DMS53 treated with DMSO at 0.1 percent for 48 hours (cell line): ENCODE measurements at regions not wholly inside any gene's neighbourhood (a gene's known extent, or its start where the extent isn't known, plus 50 kb on each side); places are given as distances from the start of the nearest gene placed in this dataset.

Source experiments
- DNase-seq: peaks from one replicate; lab custom pipeline; 2025; ENCODE audit not compliant: unreplicated experiment; lab: John Stamatoyannopoulos, UW

DNA sequence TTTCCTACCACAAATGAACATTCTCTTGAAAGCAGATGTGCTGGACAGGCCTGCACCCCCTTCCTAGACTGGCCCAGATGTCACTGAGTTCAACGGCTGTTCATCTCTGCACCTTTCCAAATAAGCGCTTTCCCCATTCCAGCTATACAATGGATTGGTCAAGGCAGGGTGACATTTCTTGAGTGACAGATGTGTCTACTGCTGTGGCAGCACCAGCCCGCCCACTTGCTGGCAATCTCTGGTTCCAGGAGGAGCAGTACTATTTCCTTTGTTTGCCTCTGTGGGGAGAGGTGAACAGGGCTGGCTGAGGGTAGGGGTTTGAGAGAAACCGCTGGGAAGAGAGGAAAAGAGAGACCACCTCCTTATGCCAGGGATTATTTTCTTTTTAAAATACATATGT, 269.5 kb upstream of the POU3F3 start:
- no peak for DNase-seq

DNA sequence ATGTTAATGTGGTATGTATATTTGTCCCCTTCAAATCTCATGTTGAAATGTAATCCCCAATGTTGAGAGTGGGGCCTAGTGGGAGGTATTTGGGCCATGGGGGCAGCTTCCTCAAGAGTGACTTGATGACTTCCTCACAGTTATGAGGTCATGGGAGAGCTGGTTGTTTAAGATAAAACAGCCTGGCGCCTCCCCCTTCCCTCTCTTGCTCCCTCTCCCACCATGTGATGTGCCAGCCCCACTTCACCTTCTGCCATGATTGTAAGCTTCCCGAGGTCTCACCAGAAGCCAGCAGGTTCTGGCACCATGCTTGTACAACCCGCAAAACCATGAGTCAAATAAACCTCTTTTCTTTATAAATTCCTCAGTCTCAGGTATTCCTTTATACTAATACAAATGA, 258.3 kb upstream of the POU3F3 start:
- no peak for DNase-seq

GRCh38 chr2:104597942-104598341, 256.0 kb upstream of the POU3F3 start:
- no peak for DNase-seq

DNA sequence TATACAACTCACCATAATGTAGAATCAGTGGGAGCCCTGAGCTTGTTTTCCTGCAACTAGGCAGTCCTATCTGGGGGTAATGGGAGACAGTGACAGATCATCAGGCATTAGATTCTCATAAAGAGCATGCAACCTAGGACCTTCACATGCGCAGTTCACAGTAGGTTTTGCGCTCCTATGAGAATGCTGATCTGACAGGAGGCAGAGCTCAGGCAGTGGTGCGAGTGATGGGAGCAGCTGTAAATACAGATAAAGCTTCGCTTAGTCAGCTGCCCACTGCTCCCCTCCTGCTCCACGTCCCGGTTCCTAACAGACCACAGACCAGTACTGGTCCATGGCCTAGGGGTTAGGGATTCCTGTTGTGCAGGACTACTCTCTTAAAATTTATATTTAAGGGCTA, 255.3 kb upstream of the POU3F3 start:
- DNase-seq: no peak

DNA sequence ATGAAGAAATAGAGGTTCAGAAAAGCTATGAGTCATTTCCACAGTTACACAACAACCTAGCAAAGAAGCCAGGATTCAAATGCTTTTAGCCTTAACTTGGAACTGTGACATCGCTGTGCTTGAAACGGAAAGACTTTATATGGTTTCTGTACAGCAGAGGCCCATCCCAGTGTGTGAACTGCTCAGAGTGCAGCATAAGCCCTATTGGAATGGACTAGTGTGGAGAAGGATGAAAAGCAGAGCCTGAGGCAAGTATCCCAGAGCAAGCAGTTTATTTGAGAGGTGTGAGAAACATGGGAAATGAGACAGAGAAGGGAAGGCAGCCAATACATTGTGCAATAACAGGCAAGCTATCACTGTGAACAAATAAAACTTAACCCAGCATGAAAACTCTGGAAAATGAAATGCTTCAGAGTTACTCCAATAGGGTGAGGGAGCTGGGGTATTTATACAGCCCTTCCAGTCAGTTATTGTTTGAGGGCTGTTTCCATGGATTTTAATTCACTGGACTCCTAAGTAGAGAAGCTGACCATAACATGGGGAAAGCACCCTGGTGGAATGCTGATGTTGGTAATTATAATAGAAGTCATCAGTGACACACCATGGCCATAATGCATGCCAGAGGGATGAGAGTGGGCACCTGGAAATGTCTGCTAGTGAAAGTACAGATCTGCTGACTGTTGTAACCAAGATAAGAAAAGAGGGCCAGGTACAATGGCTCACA, 254.0 kb upstream of the POU3F3 start:
- DNase-seq: no peak

GRCh38 chr2:104606056-104606455, 247.9 kb upstream of the POU3F3 start:
- DNase-seq: no peak

- DNase-seq: no peak
Measured at GRCh38 chr2:104616856-104617255, 237.1 kb upstream of the POU3F3 start.

DNA sequence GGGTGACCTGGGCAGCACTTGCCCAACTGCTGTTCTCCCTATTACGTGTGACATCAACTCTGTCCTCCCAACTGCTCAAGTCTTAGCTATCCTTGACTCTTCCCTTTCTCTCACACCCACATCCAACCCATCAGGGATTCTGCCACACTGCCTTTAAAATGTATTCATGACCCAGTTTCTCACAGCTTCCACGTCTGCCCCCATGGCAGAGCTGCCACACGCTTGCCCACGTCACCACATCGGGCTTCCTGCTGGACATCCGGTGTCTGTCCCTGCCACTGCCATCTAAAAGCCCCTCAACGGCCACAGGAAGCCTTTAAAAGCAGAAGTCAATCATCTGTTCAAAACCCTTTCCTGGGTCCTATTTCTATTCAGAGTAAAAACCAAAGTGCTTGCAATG, 233.1 kb upstream of the POU3F3 start:
- DNase-seq: no peak

DNA sequence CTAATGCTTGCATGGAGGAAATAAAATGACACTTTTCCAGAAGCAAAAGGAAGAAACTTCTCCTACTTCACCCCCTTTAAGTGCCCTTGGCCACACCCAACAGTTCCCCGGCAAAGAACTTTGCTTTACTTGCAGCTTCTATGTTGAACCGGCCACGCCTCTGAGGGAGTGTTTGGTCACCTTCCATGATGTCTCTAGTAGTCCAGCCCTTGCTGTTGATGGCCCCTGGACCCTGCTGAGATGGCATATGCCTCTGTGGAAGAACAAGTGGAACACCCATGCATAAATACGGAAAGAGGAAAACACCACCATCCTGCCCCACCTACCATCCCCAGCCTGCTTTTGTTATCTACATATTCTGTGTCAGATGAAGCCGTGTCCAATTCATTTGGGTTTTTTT, 218.3 kb upstream of the POU3F3 start:
- DNase-seq: no peak

DNA sequence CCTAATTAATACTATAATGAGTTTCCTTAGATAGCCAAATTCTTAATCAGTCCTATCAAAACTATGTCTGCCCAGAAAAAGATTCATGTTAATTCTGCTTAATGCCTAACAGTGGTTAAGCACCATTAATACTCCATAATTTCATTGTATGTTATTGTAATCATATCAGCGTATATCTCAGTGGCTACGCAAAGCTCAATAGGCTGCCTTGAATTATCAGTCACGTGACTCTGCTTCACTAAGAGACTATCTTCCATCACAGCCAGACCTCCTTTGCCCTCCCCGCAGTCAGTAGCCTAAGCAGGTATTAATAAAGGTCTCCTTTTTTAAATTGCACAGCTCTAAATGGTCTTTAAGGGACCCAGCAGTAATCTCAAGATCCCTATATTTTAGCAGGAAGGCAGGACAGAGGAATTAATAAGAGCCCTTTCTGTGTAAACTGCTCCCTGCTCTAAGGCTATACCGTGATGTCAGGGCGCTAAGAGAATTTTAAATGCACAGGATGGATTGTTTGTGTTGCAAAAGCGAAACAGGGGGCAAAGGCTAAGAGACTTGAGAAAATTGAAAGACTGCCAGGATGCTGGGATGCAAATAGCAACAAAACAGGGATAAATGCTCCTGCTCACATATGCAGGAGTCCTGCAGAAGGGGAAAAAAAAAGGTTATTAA, 215.6 kb upstream of the POU3F3 start:
- DNase-seq: no peak

- DNase-seq: no peak
Measured at GRCh38 chr2:104638859-104639202, 215.1 kb upstream of the POU3F3 start.

- DNase-seq: no peak
Measured at GRCh38 chr2:104641786-104642185, 212.1 kb upstream of the POU3F3 start.

GRCh38 chr2:104648376-104648775, 205.5 kb upstream of the POU3F3 start:
- no peak for DNase-seq

- DNase-seq: no peak
Measured at GRCh38 chr2:104649866-104650265, 204.0 kb upstream of the POU3F3 start.

DNA sequence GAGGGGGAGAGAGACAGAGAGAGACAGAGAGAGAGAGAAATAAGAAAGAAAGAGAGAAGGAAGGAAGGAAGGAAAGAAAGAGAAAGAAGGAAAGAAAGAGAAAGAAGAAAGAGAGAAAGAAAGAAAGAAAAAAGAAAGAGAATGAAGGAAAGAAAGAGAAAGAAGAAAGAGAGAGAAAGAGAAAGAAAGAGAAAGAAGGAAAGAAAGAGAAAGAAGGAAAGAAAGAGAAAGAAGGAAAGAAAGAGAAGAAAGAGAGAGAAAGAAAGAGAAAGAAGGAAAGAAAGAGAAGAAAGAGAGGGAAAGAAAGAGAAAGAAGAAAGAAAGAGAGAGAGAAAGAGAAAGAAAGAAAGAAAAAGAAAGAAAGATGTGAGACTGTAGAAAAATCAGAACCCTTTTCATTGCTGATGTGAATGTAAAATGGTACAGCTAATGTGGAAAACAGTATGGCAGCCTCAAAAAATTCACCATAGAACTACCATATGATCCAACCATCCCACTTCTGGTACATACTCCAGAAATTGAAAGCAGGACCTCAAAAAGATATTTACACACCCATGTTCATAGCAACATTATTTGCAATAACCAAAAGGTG, 203.4 kb upstream of the POU3F3 start:
- no peak for DNase-seq

DNA sequence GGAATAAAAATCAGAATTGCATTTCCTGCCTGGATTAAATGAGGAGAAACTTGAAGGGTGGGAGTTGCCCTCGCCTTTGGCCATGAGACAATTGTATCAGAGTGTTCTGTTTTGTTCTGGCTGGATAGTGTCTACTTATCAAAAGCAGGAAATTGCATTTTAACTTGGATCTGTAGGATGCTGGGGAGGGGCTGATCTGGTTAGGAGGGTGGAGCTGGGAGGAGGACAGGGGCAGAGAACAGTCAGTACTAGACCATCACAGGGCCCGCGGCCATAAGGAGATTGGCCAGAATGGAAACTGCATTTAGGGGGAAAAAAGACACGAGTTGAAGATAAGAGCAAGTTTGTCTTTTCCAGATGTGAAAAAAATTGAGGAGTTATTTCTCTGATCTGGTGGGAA, 199.1 kb upstream of the POU3F3 start:
- no peak for DNase-seq

- DNase-seq: no peak
Measured at GRCh38 chr2:104656571-104657163, 197.2 kb upstream of the POU3F3 start.

- DNase-seq: no peak
Measured at GRCh38 chr2:104658144-104658835, 195.6 kb upstream of the POU3F3 start.

DNA sequence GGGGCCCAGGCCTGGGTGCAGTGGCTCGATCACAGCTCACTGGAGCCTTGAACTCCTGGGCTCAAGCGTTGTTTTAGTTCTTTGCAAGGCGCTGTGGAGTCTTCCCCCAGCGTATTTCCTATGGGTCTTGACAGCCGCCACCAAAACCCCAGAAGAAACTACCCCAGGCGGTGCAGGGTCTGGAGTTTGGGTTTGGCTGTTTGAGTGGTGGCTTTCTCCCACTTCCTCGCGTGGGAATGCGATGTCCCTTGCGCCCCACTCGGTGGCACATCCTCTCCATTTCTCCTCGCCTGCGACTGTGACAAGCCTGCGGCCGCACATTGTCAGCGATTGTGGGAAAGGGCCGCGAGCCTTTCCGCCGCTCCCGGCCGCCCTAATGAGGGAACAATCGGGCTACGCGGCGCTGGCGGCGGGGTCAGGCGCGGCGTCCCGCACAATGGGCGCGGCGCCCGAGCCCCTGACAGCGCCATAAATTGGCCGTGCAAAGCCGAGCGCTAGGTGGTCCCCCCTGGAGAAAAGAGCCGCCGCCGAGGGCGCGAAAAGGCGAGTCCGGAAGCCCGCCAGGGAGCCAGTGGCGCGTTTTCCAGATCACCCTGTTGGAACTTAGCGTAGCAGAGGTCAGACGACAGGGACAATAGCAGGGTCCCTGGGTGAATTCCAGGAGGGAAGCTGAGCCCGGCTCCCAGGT, 194.9 kb upstream of the POU3F3 start:
- DNase-seq: no peak

GRCh38 chr2:104660991-104661390, 192.9 kb upstream of the POU3F3 start:
- DNase-seq: no peak

- DNase-seq: no peak
Measured at GRCh38 chr2:104664672-104665071, 189.2 kb upstream of the POU3F3 start.
